HG03097 (cell line): ENCODE measurements at regions not wholly inside any gene's neighbourhood (a gene's known extent, or its start where the extent isn't known, plus 50 kb on each side); places are given as distances from the start of the nearest gene placed in this dataset.
"Not testable (repeated sequence)": the region's sequence is repeated elsewhere in the genome, so short reads cannot be mapped to it uniquely, and the experiment has no call there.

ENCODE experiments used
- ATAC-seq: cut with Tn5 transposase; IDR thresholded peaks from one replicate; pipeline ENCODE4 v1.9.1; 2021; ENCODE audit not compliant: unreplicated experiment, low FRiP score

DNA sequence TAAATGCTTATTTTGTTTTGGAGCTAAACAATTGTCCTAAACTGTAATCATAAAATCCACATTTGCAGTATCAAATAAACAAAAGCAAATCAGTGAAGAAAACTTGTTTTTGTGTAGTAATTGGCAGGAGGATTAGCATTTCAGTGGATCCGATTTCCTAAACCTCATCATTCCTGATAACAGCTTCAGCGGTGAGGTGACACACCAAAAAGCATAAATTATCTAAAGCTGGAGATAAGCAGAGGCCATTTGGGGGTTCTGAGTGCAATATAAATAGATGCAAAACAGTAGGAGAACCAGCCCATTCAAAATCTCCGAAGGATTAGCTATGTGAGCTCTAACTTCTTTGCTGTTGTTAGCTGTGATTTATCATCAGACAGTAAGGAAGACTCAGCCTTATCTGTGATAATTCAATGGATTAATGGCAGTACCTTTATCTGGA lies 235.8 kb downstream of the EPHA7 start:
- no peak for ATAC-seq

DNA sequence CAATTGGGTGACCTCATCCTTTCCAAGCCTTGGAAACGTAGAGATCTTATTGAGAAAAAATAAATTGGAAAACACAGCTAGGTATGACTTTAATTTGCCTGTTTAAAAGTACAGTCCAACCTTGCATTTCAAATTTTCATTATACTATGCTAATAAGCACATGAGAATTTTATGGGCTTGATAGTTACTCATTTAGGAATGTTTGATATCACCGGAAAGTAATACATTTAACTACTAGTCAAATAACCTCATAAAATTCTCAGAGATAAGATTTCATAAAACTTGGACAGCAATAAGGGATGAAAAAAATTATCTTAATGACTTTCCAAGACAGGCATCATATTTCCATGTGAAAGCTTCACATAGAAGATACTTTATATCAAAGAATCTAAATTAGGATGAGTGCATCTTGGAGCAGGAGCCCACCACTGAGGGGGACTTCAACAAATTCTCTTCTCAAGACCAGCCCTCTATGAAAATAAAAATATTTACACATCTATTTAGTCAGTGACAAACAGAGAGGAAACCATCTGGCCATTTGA lies 236.3 kb downstream of the EPHA7 start:
- ATAC-seq = no peak

DNA sequence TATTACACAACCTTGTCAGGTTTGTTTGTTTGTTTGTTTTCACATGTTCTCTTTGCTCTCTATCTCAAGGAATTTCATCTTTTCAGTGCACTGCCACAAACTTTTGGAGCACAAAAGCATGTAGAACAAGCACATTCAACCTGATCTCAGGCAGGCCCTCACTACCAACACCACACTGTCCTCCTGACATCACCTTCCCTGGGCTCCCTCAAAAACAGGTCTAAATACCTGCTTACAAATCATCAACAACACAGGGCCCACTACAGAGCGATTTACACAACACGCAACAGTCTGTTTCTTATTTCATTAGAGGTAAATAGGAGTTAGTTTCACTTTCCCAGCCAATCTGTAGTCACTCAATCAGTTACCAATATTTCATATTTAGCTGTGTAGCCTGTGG lies 241.4 kb downstream of the EPHA7 start:
- no peak for ATAC-seq

DNA sequence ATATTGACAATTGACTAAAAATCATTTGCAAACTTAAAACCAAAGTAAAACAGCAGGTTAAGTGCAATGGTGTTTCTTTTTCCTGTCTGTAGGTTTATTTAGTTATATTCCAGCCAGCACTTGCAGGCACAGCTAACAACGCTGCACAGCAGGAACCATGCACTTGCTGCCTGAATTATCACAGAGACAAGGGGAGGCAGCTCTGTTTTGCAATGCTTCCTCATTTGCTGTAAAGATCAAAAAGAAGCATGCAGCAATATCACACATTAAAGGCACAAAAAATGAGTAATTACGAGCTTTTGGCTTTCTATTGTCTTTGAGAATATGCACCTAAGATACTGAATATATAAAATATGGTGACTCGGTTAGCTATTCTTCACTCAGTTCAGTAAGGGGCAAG lies 241.9 kb downstream of the EPHA7 start:
- ATAC-seq = no peak

DNA sequence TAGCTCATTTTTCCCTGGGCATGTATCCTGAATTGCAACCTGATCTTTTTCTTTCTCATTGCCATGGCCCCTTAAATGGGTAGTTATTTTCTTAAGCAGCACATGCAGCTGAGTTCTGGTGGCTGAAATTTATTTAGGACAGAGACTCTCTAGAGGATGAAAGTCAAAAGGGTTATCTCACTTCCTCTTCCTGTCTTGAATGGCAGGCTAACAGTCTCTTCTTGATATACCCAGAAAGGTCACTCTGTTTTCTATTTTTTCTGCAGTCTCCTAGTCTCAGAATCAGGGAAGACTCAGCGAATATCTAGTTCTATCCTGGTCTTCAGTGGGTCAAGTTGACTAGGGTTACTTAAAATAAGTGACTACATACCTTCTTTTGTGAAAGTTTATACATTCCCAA lies 243.3 kb downstream of the EPHA7 start:
- peak; percentile 79 for ATAC-seq

DNA sequence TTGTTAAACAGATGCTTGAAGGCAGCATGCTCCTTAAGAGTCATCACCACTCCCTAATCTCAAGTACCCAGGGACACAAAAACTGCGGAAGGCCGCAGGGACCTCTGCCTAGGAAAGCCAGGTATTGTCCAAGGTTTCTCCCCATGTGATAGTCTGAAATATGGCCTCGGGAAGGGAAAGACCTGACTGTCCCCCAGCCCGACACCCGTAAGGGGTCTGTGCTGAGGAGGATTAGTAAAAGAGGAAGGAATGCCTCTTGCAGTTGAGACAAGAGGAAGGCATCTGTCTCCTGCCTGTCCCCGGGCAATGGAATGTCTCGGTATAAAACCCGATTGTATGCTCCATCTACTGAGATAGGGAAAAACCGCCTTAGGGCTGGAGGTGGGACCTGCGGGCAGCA lies 245.8 kb downstream of the EPHA7 start:
- ATAC-seq = not testable (repeated sequence)

DNA sequence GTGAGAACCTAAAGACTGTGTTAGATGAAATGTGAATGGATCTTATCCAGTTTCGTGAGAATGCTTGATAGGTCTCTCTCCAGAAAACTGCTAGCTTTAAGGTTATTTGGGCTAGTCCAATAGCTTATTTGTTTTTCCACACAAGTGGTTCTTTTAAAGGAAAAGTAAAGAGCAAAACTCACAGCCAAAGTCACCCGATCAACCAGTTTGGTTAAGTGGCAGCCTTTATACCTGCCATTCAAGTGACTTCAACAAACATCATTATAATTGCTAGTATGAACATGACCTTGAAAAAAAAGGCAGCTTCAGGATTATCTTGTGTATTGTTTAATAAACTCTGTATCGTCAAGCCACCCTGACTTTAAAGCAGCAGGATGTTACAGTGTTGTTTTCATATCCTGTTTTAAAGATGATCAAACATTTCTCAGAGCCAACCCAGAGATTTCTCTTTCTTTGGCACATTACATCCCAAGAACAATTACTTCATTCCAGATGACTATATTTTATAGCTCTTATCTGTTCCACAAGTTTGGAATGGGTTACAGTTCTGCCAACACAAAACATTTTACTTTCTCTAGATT lies 253.4 kb downstream of the EPHA7 start:
- ATAC-seq = no peak

DNA sequence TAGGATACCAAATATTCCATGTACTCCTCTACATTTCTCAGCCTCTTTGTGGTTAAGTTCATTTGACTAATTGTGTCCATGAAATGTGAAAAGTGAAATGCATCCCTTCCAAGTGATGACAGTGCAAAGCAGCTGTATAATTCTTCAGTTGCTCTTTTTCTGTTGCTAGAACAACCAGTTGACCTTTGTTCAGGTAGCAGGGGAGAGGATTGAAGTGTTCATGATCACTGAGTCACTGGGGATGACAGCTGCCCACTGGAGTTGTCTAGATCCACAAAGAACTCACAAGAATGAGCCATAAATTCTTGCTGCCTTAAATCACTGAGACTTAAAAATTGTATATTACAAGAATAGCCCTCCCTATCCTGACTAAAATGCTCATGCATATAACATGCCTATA lies 254.6 kb downstream of the EPHA7 start:
- ATAC-seq = no peak

DNA sequence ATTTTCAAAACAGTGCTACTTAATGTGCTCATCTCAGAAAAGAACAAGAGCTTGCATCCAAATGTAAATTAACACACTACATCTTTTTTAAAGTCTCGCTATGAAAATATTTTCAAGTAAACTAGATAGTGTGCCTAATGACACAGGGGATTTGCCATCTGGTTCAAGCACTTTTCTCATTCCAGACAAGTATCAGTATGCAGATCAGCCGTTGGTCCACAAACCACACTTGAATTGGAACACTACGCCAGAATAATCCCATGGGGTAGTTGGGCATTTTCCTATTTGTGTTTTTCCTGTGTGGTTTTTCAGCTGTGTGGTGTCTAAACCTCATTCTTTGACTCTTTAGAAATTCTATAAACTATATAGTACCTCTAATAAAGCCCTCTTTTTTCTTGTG lies 256.2 kb downstream of the EPHA7 start:
- ATAC-seq = no peak

DNA sequence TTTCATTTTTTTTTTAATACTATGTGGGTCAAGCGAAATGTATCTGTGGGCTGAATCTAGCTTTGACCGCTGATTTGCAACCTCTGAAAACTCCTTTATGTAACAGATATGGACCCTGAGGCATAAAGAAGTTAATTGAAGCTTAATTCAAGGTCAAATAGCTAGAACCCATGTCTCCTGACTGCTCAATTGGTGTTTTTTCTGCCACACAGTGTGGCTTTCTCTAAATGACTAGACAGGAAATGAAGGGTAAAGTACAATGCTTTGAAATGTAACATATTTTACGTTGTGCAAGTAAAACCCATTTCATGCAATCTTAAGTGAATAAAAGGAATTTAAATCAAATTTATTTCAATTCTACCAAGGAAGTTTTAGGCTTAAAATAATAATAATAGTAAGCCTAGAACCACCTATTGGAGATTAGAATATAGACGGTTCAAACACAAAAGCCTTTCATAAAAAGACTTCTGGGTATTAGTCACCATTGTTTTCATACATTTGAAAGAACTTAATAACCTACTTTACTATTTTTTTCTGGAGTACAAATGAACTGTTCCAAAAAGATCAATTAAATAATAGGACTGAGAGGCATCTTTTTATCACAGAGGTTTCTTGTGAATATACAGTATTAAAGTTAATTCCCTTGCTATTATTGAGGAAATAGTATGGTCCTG lies 279.8 kb downstream of the EPHA7 start:
- ATAC-seq = peak; percentile 94

DNA sequence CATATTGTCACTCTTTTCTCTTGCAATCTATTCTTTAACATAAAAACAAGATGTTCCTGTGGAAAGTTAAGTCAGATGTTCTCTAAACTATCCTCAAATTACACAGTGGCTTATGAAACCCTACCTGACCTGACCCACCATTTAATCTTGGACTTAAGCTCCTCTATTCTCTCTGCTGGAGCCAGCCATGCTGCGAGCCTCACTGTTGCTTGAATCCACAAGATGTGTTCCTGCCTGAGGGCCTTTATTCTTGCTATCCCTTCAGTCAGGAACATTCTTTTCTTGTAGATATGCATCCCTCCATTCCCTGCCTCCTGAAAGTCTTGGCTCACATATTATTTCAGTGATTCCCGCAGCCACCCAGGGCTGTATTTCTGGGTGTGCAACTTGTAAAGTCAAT lies 283.2 kb downstream of the EPHA7 start:
- no peak for ATAC-seq

DNA sequence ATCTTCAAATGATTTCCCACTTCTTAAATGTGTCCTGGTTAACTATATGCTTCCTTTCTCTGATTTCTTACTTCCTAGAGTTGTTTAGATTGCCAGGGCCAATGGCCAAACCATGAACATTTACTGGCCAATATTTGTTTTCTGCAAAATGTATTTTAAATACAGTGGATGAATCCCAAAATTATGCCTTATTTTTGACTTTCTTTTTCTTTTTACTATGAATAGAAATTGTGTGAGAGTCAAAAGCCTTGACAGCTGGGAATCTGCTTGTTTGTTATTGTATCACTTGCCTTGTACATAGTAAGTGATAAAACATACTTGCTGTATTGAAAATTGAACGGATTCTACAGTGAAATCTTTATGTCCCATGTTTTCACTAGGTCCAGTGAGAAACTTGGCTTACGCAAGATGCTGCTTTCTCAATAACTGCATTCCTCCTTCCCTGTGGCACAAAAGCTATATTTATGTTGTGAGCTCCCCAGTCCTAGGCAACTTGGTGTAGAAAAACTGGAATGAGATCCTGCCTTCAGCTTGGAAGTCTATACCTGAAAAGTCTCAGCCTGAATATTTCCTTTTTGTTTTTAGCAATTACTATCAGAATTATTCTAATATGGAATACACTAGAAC lies 295.2 kb downstream of the EPHA7 start:
- no peak for ATAC-seq

DNA sequence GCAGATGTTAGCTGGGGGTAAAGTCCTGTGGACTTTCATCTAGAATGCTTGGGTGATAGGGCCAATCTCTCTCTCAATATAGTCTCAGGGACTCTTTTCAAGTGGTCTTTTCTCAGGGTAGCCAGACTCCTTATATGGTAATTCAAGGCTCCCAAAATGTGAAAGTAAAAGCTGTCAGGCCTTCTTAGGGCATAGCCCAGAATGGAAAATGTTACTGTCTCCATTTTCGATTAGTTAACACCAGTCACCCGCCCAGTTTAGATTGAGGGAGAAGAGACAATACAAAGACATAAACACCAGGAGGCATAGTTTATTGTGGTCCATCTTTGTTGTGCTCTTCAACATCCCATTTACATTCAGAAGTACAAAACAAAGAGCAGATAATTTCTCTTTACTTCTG lies 295.8 kb downstream of the EPHA7 start:
- no peak for ATAC-seq

DNA sequence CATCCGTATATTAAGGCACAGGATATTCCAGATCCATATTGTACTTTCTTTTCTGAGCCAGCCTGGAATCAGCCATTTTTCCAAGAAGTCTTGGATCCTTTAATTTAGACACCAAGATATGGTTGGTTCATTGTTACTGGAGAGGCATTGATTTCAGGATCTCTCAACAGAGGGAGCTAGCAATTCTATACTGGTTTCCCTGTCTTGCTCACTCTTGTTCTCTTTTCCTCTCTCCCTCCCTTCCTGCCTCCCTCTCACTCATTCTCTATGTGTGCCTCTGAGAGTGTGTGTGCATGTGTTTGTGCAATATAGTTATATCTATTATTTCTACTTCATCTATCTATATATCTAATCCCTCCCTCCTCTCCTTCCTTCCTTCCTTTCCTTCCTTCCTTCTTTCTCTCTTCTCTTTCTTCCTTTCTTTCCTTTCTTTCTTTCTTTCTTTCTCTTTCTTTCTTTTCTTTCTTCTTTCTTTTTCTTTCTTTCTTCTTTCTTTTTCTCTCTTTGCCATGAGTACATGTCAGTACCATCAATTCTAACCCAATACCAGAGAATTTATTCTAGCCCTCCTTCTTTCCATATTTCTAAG lies 299.1 kb downstream of the EPHA7 start:
- no peak for ATAC-seq

DNA sequence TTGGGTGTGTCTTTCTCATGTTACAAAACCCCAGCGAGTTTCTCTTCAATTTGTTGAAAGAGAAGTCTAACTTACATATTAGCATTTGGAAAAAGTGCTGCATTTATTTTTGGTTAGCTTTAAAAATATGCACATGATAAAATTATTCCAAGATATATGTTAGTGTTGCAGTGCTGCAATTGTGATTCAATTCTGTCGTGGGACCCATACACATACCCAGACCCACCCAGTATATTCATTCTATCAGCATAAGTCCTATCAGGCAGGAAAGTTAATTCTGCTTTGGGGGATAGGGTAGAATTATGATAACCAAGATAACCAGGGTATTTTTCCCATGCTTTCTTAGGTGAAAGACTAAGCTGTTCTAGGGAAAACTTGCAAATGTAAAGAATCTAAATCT lies 313.5 kb downstream of the EPHA7 start:
- no peak for ATAC-seq

DNA sequence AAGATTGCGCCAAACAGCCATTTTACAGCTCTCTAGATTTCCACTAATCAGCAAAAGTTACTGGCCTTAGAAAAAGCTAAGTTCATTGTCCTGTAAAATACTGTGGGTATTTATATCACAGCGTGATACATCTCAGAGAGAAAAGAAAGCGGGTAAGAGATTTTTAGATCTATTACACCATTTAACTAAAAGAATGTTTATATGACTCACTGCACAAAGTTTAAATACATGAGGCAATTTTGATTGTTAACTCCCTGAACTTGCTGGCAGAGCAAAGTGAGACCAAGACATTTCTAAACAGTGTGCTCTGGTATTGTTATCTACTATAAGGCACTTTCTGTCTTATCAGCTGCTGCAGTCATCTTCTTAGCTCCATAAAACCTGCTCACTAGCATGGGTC lies 314.3 kb downstream of the EPHA7 start:
- ATAC-seq = no peak

DNA sequence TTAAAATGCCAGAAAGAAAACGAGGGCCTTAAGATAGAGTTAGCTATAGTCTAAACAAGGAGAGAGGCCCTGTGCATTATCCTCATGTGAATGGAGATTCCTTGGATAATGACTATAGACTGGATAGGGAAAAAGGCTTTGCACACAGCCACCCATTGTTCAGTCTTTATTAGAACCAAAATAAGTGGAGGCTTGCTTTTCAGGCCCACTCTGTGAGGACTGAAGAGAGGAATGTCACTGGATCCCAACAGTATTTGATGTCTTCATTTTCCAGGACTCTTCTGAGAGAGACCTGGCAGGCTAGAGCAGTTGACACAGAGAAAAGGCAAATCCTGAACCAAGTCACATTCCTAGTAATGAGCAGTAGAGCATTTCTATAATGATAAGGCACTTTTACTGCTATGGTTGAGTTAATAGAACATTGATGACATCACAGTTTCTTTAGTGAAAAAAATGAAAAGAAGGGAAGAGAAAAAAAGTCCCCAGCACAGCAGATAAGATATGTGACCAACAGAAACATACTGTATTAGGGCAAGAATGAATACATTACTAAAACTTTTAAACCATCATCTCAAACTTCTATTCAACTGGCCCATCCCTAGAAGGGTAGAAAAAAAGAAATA lies 315.1 kb downstream of the EPHA7 start:
- ATAC-seq = no peak

DNA sequence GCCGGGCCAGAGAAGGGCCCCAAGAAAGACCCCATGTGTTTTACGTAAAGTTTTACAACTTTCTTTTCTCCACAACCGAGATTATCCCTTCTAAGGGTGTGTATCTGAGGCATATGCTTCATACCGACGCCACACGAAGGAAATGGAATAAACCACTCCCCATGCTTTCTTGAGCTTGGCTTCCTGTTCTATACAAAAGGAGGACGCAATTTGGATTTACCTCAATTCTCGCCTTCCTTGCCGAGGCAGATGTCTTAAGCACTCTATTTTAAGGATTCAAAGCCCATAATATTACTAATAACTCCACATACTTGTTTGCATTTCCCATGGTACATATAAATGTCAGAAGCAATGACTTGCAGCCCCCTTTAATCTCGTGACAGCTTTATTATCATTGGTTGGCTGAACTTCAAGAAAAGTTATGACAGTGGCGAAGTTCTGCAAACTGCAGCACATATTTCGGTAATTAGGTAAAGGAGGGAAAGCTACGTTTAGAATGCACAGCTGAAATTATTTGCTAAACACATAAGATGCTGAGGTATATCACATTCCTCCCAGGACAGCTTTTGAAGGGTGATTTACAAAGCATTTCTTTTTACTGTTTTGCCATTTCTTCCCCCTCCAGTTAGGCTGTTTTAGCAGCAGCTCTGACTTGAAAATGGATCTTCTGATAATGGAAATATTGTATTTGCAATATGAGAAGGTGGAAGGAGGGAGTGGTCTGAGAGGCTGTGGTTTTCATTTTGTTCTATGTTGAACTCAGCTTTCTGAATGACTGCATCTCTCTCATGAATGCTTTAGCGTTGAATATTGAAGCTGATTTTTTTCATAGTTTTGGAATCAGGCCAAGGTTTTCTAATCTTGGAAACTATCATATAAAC lies 330.5 kb downstream of the EPHA7 start:
- no peak for ATAC-seq

DNA sequence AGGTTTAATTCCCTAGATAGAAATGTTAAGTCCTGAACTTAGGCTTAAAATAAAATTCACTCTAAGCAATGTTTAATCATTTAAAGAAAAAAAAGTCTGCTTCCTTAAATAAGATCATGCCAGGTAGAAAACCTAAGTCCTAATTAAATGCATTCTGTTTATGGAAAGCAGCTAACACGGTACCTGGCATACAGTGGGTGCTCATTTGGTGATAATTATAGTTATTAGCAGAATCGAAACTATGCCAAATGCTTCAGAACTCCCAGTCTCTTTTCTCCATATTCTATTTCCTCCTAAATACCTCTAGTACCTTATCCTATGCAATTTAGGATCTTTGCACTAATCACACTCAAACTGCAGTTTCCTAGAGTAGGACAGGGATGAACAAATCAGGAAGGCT lies 331.8 kb downstream of the EPHA7 start:
- ATAC-seq = no peak

DNA sequence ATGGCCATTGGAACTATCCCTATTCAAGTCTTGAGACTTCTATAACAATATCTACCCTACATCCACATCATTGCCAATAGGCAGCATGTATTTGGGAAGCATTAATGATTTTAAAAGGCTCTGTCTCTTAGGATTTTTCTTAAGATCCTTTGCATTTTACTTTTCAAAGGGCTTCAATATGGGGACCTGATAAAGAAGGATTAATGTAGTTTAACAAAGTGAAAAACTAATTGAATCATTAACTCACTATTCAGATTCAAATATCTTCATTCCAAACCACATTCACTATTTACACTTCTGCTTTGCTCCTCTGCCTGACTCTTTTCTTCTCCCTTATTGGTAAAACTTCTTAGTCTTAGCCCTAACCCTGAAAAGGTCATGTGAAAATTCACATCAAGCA lies 333.0 kb downstream of the EPHA7 start:
- no peak for ATAC-seq
